CD14-positive monocyte (primary cell): ENCODE measurements at regions not wholly inside any gene's neighbourhood (a gene's known extent, or its start where the extent isn't known, plus 50 kb on each side); places are given as distances from the start of the nearest gene placed in this dataset.

ENCODE experiments used
- DNase-seq, 3 donors: peaks; one replicate each; pipeline ENCODE4 v3.0.0-alpha.2; 2011 to 2022
- H2AFZ ChIP-seq: 2 replicates; pipeline ENCODE4 v1.6.0; 2012; ENCODE audit warnings: mild to moderate bottlenecking, low read depth, low read length, inconsistent platforms; ENCODE audit not compliant: insufficient read depth, poor library complexity, severe bottlenecking
- H3K27ac ChIP-seq, 2 donors: 1 replicate in 1 of 2; 2 replicates in 1 of 2; pipeline ENCODE4 v1.5.1; 2012 to 2013; ENCODE audit warnings: low read length in 2 of 2, control low read depth in 1 of 2, inconsistent platforms in 1 of 2, low read depth in 1 of 2, mild to moderate bottlenecking in 1 of 2
- H3K27me3 ChIP-seq, 2 donors: one replicate each; pipeline versions ENCODE4 v1.6.0 to v1.6.1; 2011 to 2013; ENCODE audit warnings: low read length in 2 of 2; ENCODE audit not compliant: control insufficient read depth in 2 of 2, insufficient read depth in 2 of 2
- H3K36me3 ChIP-seq, 2 donors: replicated peaks in 1 of 2; 1 replicate in 1 of 2; 2 replicates in 1 of 2; pipeline versions ENCODE4 v1.5.1 to v1.6.1; 2012 to 2013; ENCODE audit warnings: low read length in 2 of 2, control low read depth in 1 of 2, inconsistent platforms in 1 of 2, mild to moderate bottlenecking in 1 of 2; ENCODE audit not compliant: insufficient read depth in 2 of 2, control insufficient read depth in 1 of 2
- H3K4me1 ChIP-seq, 2 donors: 1 replicate in 1 of 2; 2 replicates in 1 of 2; pipeline versions ENCODE4 v1.5.1 to v1.6.1; 2012 to 2013; ENCODE audit warnings: low read length in 2 of 2, control low read depth in 1 of 2, inconsistent platforms in 1 of 2, mild to moderate bottlenecking in 1 of 2, moderate library complexity in 1 of 2; ENCODE audit not compliant: insufficient read depth in 2 of 2, control insufficient read depth in 1 of 2
- H3K4me2 ChIP-seq: replicated peaks from 2 replicates; pipeline ENCODE3; 2012; ENCODE audit warnings: low read length, moderate library complexity, mild to moderate bottlenecking; ENCODE audit not compliant: poor library complexity, severe bottlenecking; ENCODE audit errors: extremely low read depth
- H3K4me3 ChIP-seq, 3 experiments: fragments of 200-600 bp in 1 of 3; sonication (generic) in 1 of 3; replicated peaks in 1 of 3; 1 replicate in 2 of 3; 2 replicates in 1 of 3; pipeline ENCODE4 v1.5.1; 2011 to 2013; ENCODE audit warnings: low read length in 3 of 3, mild to moderate bottlenecking in 3 of 3, control low read depth in 2 of 3, low read depth in 2 of 3, inconsistent platforms in 1 of 3, moderate library complexity in 1 of 3
- H3K79me2 ChIP-seq: 2 replicates; pipeline ENCODE4 v1.6.0; 2012; ENCODE audit warnings: mild to moderate bottlenecking, control low read depth, inconsistent platforms, low read length, moderate library complexity; ENCODE audit not compliant: insufficient read depth
- H3K9ac ChIP-seq: 2 replicates; pipeline ENCODE4 v1.6.0; 2017; ENCODE audit warnings: low read length, mild to moderate bottlenecking; ENCODE audit not compliant: insufficient read depth, poor library complexity, severe bottlenecking
- H3K9me3 ChIP-seq, 2 donors: replicated peaks in 1 of 2; 1 replicate in 1 of 2; 2 replicates in 1 of 2; pipeline versions ENCODE4 v1.5.1 to v1.6.1; 2012 to 2013; ENCODE audit warnings: low read length in 2 of 2, control low read depth in 1 of 2; ENCODE audit not compliant: control insufficient read depth in 1 of 2, insufficient read depth in 1 of 2
- H4K20me1 ChIP-seq: 2 replicates; pipeline ENCODE4 v1.6.0; 2012; ENCODE audit warnings: mild to moderate bottlenecking, low read length, control low read depth, moderate library complexity; ENCODE audit not compliant: insufficient read depth
- H3K27ac Mint-ChIP-seq, 7 donors: one replicate each; pipeline ENCODE4 v1.8.0; 2020; ENCODE audit warnings: mild to moderate bottlenecking in 7 of 7, mixed read lengths in 7 of 7, moderate library complexity in 6 of 7, inconsistent platforms in 2 of 7
- H3K27me3 Mint-ChIP-seq, 3 donors: one replicate each; pipeline ENCODE4 v1.8.0; 2021 to 2022; ENCODE audit warnings: low read depth in 3 of 3, mild to moderate bottlenecking in 3 of 3, mixed read lengths in 3 of 3, moderate library complexity in 3 of 3, inconsistent platforms in 1 of 3
- H3K36me3 Mint-ChIP-seq, 2 donors: one replicate each; pipeline ENCODE4 v1.8.0; 2020; ENCODE audit warnings: mixed read lengths in 2 of 2, inconsistent platforms in 1 of 2, mild to moderate bottlenecking in 1 of 2
- H3K4me1 Mint-ChIP-seq: one replicate; pipeline ENCODE4 v1.8.0; 2020; ENCODE audit warnings: mild to moderate bottlenecking, mixed read lengths
- H3K4me3 Mint-ChIP-seq, 2 donors: one replicate each; pipeline ENCODE4 v1.8.0; 2020; ENCODE audit warnings: mild to moderate bottlenecking in 2 of 2, mixed read lengths in 2 of 2, moderate library complexity in 1 of 2
- H3K9me3 Mint-ChIP-seq, 7 donors: one replicate each; pipeline ENCODE4 v1.8.0; 2020 to 2022; ENCODE audit warnings: mixed read lengths in 7 of 7, mild to moderate bottlenecking in 6 of 7, moderate library complexity in 6 of 7, inconsistent platforms in 2 of 7
- CTCF ChIP-seq: fragments of 200-600 bp; IDR thresholded peaks from one replicate; pipeline ENCODE4 v1.8.0; 2022; ENCODE audit warnings: antibody characterized with exemption, mild to moderate bottlenecking
- WGBS: methylation state at CpG from one replicate; pipeline ENCODE4 v1.1.5; 2013; ENCODE audit warnings: missing lambda C conversion rate; ENCODE audit not compliant: insufficient coverage; 5-methylcytosine and 5-hydroxymethylcytosine counted together
- intact Hi-C, 2 donors: fragments of 100-400 bp; cut with micrococcal nuclease; formaldehyde crosslinking; loops; one replicate each; pipeline versions ENCODE4 v1.15.0 to v1.15.1; 2023

- no peaks in the 10 kb centered on the region for H3K9me3 ChIP-seq
- no CpG with 5 or more reads among the region's 1 CpG for WGBS
- Mint-ChIP-seq H3K36me3 (no peaks in the 10 kb centered on the region), H3K27me3 (peaks cover 0 to 2% (median 2%) of the 10 kb centered on the region in 3 donors), H3K4me3 (no peak overlapping the region), H3K4me1 (peaks cover 3% of the 10 kb centered on the region), H3K9me3 (peaks cover 0 to 2% (median 0%) of the 10 kb centered on the region in 7 donors), H3K27ac (no peak overlapping the region)
- no peaks in the 10 kb centered on the region for H3K79me2 ChIP-seq
- DNase-seq = no peak
- H3K27me3 ChIP-seq = no peaks in the 10 kb centered on the region
- intact Hi-C loops = no loop called here
- H3K4me3 ChIP-seq = no peak overlapping the region
- no peak overlapping the region for H3K4me2 ChIP-seq
- TF ChIP-seq CTCF = no peak
- H3K9ac ChIP-seq = no peak overlapping the region
- no peaks in the 10 kb centered on the region for H3K4me1 ChIP-seq
- H2AFZ ChIP-seq = no peak overlapping the region
- H4K20me1 ChIP-seq = no peaks in the 10 kb centered on the region
- H3K36me3 ChIP-seq = no peaks in the 10 kb centered on the region
- H3K27ac ChIP-seq = no peak overlapping the region
These were observed 59.8 kb upstream of the MAML3 start for GRCh38 chr4:140213749-140214148.

GRCh38 chr4:140213116-140213515, 59.1 kb upstream of the MAML3 start:
- Histone ChIP-seq H4K20me1 (no peaks in the 10 kb centered on the region), H3K4me3 (no peak overlapping the region), H3K9me3 (no peaks in the 10 kb centered on the region), H3K4me2 (no peak overlapping the region), H3K27me3 (no peaks in the 10 kb centered on the region), H3K36me3 (no peaks in the 10 kb centered on the region), H3K4me1 (no peaks in the 10 kb centered on the region), H3K79me2 (no peaks in the 10 kb centered on the region), H2AFZ (no peak overlapping the region), H3K27ac (no peak overlapping the region), H3K9ac (no peak overlapping the region)
- Mint-ChIP-seq H3K9me3 (peaks cover 0 to 2% (median 0%) of the 10 kb centered on the region in 7 donors), H3K4me3 (no peak overlapping the region), H3K27me3 (peaks cover 0 to 2% (median 2%) of the 10 kb centered on the region in 3 donors), H3K27ac (peak overlapping the region in 1 of 7 donors; percentile 81), H3K4me1 (peaks cover 3% of the 10 kb centered on the region), H3K36me3 (no peaks in the 10 kb centered on the region)
- 100% methylated on average over 2 of the region's 3 CpGs for WGBS
- TF ChIP-seq CTCF = no peak
- DNase-seq = no peak
- intact Hi-C loops = no loop called here
